ENCODE measurements at regions not wholly inside any gene's neighbourhood (a gene's known extent, or its start where the extent isn't known, plus 50 kb on each side); places are given as distances from the start of the nearest gene placed in this dataset.

GRCh38 chr7:130877236-130877990 is 143.4 kb upstream of the KLF14 start:
- H3K4me3 ChIP-seq (ENCODE audit: low read depth, low read length) = no peak overlapping the region
- no peaks in the 10 kb centered on the region for H3K36me3 ChIP-seq (ENCODE audit: control insufficient read depth in 1 of 2, insufficient read depth in 2 of 2, low read length in 2 of 2)
- H3K79me1 ChIP-seq (ENCODE audit: low read length) = no peaks in the 10 kb centered on the region
- H2AFZ ChIP-seq (ENCODE audit: insufficient read depth, low read length, poor library complexity) = no peak overlapping the region
- no CpG with 5 or more reads among the region's 10 CpGs for WGBS (ENCODE audit: extremely low coverage, insufficient coverage, insufficient read length)
- H3K79me2 ChIP-seq (ENCODE audit: control insufficient read depth, insufficient read depth, low read length, poor library complexity) = no peaks in the 10 kb centered on the region
- no peak overlapping the region for H2BK120ac ChIP-seq (ENCODE audit: insufficient read depth, low read length, poor library complexity)
- no peak overlapping the region for H3K23ac ChIP-seq (ENCODE audit: low read length)
- no peak overlapping the region for H4K91ac ChIP-seq (ENCODE audit: low read depth, low read length)
- no peak overlapping the region for H2BK12ac ChIP-seq (ENCODE audit: low read length)
- no peaks in the 10 kb centered on the region for H3K27me3 ChIP-seq (ENCODE audit: insufficient read depth, low read length)
- no peak overlapping the region for H2AK5ac ChIP-seq (ENCODE audit: low read length)
- H3K9ac ChIP-seq (ENCODE audit: low read length) = no peak overlapping the region
- H3K9me3 ChIP-seq (ENCODE audit: insufficient read depth, low read depth, low read length) = no peaks in the 10 kb centered on the region
- DNase-seq = no peak
- H4K12ac ChIP-seq (ENCODE audit: low read depth, low read length) = no peak overlapping the region
- no peak overlapping the region for H3K14ac ChIP-seq (ENCODE audit: low read length)
- H4K8ac ChIP-seq (ENCODE audit: low read depth, low read length) = no peak overlapping the region
- no peak overlapping the region for H3K18ac ChIP-seq (ENCODE audit: low read length)
- no peak overlapping the region for H3K4ac ChIP-seq (ENCODE audit: low read depth, low read length)
- no peak overlapping the region for H3K27ac ChIP-seq (ENCODE audit: low read depth, low read length)
- H3K4me1 ChIP-seq (ENCODE audit: control insufficient read depth in 1 of 2, insufficient read depth in 2 of 2, low read length in 2 of 2) = no peaks in the 10 kb centered on the region
- no peak overlapping the region for H2BK5ac ChIP-seq (ENCODE audit: low read depth, low read length, poor library complexity)
- no peak overlapping the region for H3K4me2 ChIP-seq (ENCODE audit: low read length)

- H4K91ac ChIP-seq (ENCODE audit: low read depth, low read length) = no peak overlapping the region
- no peak overlapping the region for H3K9ac ChIP-seq (ENCODE audit: low read length)
- no peaks in the 10 kb centered on the region for H3K4me1 ChIP-seq (ENCODE audit: control insufficient read depth in 1 of 2, insufficient read depth in 2 of 2, low read length in 2 of 2)
- no peaks in the 10 kb centered on the region for H3K79me2 ChIP-seq (ENCODE audit: control insufficient read depth, insufficient read depth, low read length, poor library complexity)
- WGBS (ENCODE audit: extremely low coverage, insufficient coverage, insufficient read length) = no CpG with 5 or more reads among the region's 4 CpGs
- H3K14ac ChIP-seq (ENCODE audit: low read length) = no peak overlapping the region
- H2AK5ac ChIP-seq (ENCODE audit: low read length) = no peak overlapping the region
- no peaks in the 10 kb centered on the region for H3K27me3 ChIP-seq (ENCODE audit: insufficient read depth, low read length)
- H3K18ac ChIP-seq (ENCODE audit: low read length) = no peak overlapping the region
- H3K23ac ChIP-seq (ENCODE audit: low read length) = no peak overlapping the region
- H2BK120ac ChIP-seq (ENCODE audit: insufficient read depth, low read length, poor library complexity) = no peak overlapping the region
- H3K27ac ChIP-seq (ENCODE audit: low read depth, low read length) = no peak overlapping the region
- no peak overlapping the region for H4K12ac ChIP-seq (ENCODE audit: low read depth, low read length)
- H3K4ac ChIP-seq (ENCODE audit: low read depth, low read length) = no peak overlapping the region
- H2BK5ac ChIP-seq (ENCODE audit: low read depth, low read length, poor library complexity) = no peak overlapping the region
- H2AFZ ChIP-seq (ENCODE audit: insufficient read depth, low read length, poor library complexity) = no peak overlapping the region
- no peak overlapping the region for H2BK12ac ChIP-seq (ENCODE audit: low read length)
- no peaks in the 10 kb centered on the region for H3K79me1 ChIP-seq (ENCODE audit: low read length)
- H3K36me3 ChIP-seq (ENCODE audit: control insufficient read depth in 1 of 2, insufficient read depth in 2 of 2, low read length in 2 of 2) = no peaks in the 10 kb centered on the region
- H3K4me3 ChIP-seq (ENCODE audit: low read depth, low read length) = no peak overlapping the region
- no peak for DNase-seq
- H4K8ac ChIP-seq (ENCODE audit: low read depth, low read length) = no peak overlapping the region
- H3K4me2 ChIP-seq (ENCODE audit: low read length) = no peak overlapping the region
- no peaks in the 10 kb centered on the region for H3K9me3 ChIP-seq (ENCODE audit: insufficient read depth, low read depth, low read length)
These were observed 143.9 kb upstream of the KLF14 start for GRCh38 chr7:130877991-130878305.

GRCh38 chr7:130878785-130879184 is 144.8 kb upstream of the KLF14 start:
- no peak overlapping the region for H4K12ac ChIP-seq (ENCODE audit: low read depth, low read length)
- no peak overlapping the region for H3K9ac ChIP-seq (ENCODE audit: low read length)
- H3K36me3 ChIP-seq (ENCODE audit: control insufficient read depth in 1 of 2, insufficient read depth in 2 of 2, low read length in 2 of 2) = no peaks in the 10 kb centered on the region
- no peaks in the 10 kb centered on the region for H3K79me2 ChIP-seq (ENCODE audit: control insufficient read depth, insufficient read depth, low read length, poor library complexity)
- no peak overlapping the region for H3K23ac ChIP-seq (ENCODE audit: low read length)
- H2BK12ac ChIP-seq (ENCODE audit: low read length) = no peak overlapping the region
- no peak overlapping the region for H2AFZ ChIP-seq (ENCODE audit: insufficient read depth, low read length, poor library complexity)
- no peaks in the 10 kb centered on the region for H3K79me1 ChIP-seq (ENCODE audit: low read length)
- no peaks in the 10 kb centered on the region for H3K27me3 ChIP-seq (ENCODE audit: insufficient read depth, low read length)
- H2BK120ac ChIP-seq (ENCODE audit: insufficient read depth, low read length, poor library complexity) = no peak overlapping the region
- no peak overlapping the region for H3K14ac ChIP-seq (ENCODE audit: low read length)
- WGBS (ENCODE audit: extremely low coverage, insufficient coverage, insufficient read length) = no CpG with 5 or more reads among the region's 2 CpGs
- no peak for DNase-seq
- no peak overlapping the region for H3K18ac ChIP-seq (ENCODE audit: low read length)
- H3K4me1 ChIP-seq (ENCODE audit: control insufficient read depth in 1 of 2, insufficient read depth in 2 of 2, low read length in 2 of 2) = no peaks in the 10 kb centered on the region
- H2BK5ac ChIP-seq (ENCODE audit: low read depth, low read length, poor library complexity) = no peak overlapping the region
- no peak overlapping the region for H4K8ac ChIP-seq (ENCODE audit: low read depth, low read length)
- no peaks in the 10 kb centered on the region for H3K9me3 ChIP-seq (ENCODE audit: insufficient read depth, low read depth, low read length)
- H3K4ac ChIP-seq (ENCODE audit: low read depth, low read length) = no peak overlapping the region
- no peak overlapping the region for H3K27ac ChIP-seq (ENCODE audit: low read depth, low read length)
- H3K4me2 ChIP-seq (ENCODE audit: low read length) = no peak overlapping the region
- no peak overlapping the region for H3K4me3 ChIP-seq (ENCODE audit: low read depth, low read length)
- no peak overlapping the region for H2AK5ac ChIP-seq (ENCODE audit: low read length)
- H4K91ac ChIP-seq (ENCODE audit: low read depth, low read length) = no peak overlapping the region

- no peak overlapping the region for H3K18ac ChIP-seq (ENCODE audit: low read length)
- WGBS (ENCODE audit: extremely low coverage, insufficient coverage, insufficient read length) = no CpG with 5 or more reads among the region's 2 CpGs
- H3K4ac ChIP-seq (ENCODE audit: low read depth, low read length) = no peak overlapping the region
- H2BK120ac ChIP-seq (ENCODE audit: insufficient read depth, low read length, poor library complexity) = no peak overlapping the region
- no peak overlapping the region for H4K12ac ChIP-seq (ENCODE audit: low read depth, low read length)
- H3K36me3 ChIP-seq (ENCODE audit: control insufficient read depth in 1 of 2, insufficient read depth in 2 of 2, low read length in 2 of 2) = no peaks in the 10 kb centered on the region
- no peak overlapping the region for H2AFZ ChIP-seq (ENCODE audit: insufficient read depth, low read length, poor library complexity)
- no peak overlapping the region for H2AK5ac ChIP-seq (ENCODE audit: low read length)
- no peaks in the 10 kb centered on the region for H3K79me1 ChIP-seq (ENCODE audit: low read length)
- H3K4me1 ChIP-seq (ENCODE audit: control insufficient read depth in 1 of 2, insufficient read depth in 2 of 2, low read length in 2 of 2) = no peaks in the 10 kb centered on the region
- H3K9me3 ChIP-seq (ENCODE audit: insufficient read depth, low read depth, low read length) = no peaks in the 10 kb centered on the region
- H4K8ac ChIP-seq (ENCODE audit: low read depth, low read length) = no peak overlapping the region
- H3K27ac ChIP-seq (ENCODE audit: low read depth, low read length) = no peak overlapping the region
- no peaks in the 10 kb centered on the region for H3K27me3 ChIP-seq (ENCODE audit: insufficient read depth, low read length)
- no peak overlapping the region for H3K23ac ChIP-seq (ENCODE audit: low read length)
- no peak overlapping the region for H2BK5ac ChIP-seq (ENCODE audit: low read depth, low read length, poor library complexity)
- H3K4me3 ChIP-seq (ENCODE audit: low read depth, low read length) = no peak overlapping the region
- no peak overlapping the region for H3K14ac ChIP-seq (ENCODE audit: low read length)
- no peaks in the 10 kb centered on the region for H3K79me2 ChIP-seq (ENCODE audit: control insufficient read depth, insufficient read depth, low read length, poor library complexity)
- H3K9ac ChIP-seq (ENCODE audit: low read length) = no peak overlapping the region
- H2BK12ac ChIP-seq (ENCODE audit: low read length) = no peak overlapping the region
- DNase-seq = peak in 1 of 2 donors; percentile 50
- H4K91ac ChIP-seq (ENCODE audit: low read depth, low read length) = no peak overlapping the region
- H3K4me2 ChIP-seq (ENCODE audit: low read length) = no peak overlapping the region
These were observed 145.2 kb upstream of the KLF14 start for GRCh38 chr7:130879191-130879590.

Data from trophoblast cell (in vitro differentiated cells and primary cell).